HG02884 (cell line): ENCODE measurements at regions not wholly inside any gene's neighbourhood (a gene's known extent, or its start where the extent isn't known, plus 50 kb on each side); places are given as distances from the start of the nearest gene placed in this dataset.
"Not testable (repeated sequence)": the region's sequence is repeated elsewhere in the genome, so short reads cannot be mapped to it uniquely, and the experiment has no call there.

ENCODE experiments used
- ATAC-seq: cut with Tn5 transposase; IDR thresholded peaks from one replicate; pipeline ENCODE4 v1.9.1; 2021; ENCODE audit warnings: mild to moderate bottlenecking, moderate library complexity; ENCODE audit not compliant: unreplicated experiment

GRCh38 chr4:110837896-110838450 is 215.1 kb upstream of the PITX2 start:
- ATAC-seq = no peak

GRCh38 chr4:110840221-110840654 is 217.4 kb upstream of the PITX2 start:
- ATAC-seq = no peak

GRCh38 chr4:110848787-110849186 is 225.9 kb upstream of the PITX2 start:
- ATAC-seq = no peak

- no peak for ATAC-seq
These were observed 226.6 kb upstream of the PITX2 start for GRCh38 chr4:110849461-110849860.

- no peak for ATAC-seq
These were observed 227.9 kb upstream of the PITX2 start for GRCh38 chr4:110850461-110851442.

GRCh38 chr4:110851989-110852388 is 229.1 kb upstream of the PITX2 start:
- ATAC-seq = no peak

GRCh38 chr4:110852793-110853192 is 229.9 kb upstream of the PITX2 start:
- no peak for ATAC-seq

- ATAC-seq = no peak
These were observed 230.4 kb upstream of the PITX2 start for GRCh38 chr4:110853242-110853641.

- no peak for ATAC-seq
These were observed 231.3 kb upstream of the PITX2 start for GRCh38 chr4:110854021-110854678.

GRCh38 chr4:110860125-110860524 is 237.2 kb upstream of the PITX2 start:
- ATAC-seq = no peak

- ATAC-seq = no peak
These were observed 238.0 kb upstream of the PITX2 start for GRCh38 chr4:110860901-110861300.

GRCh38 chr4:110865611-110866259 is 242.9 kb upstream of the PITX2 start:
- ATAC-seq = no peak

GRCh38 chr4:110867251-110867960 is 244.5 kb upstream of the PITX2 start:
- peak; percentile 51 for ATAC-seq

- no peak for ATAC-seq
These were observed 245.3 kb upstream of the PITX2 start for GRCh38 chr4:110867981-110868720.

- no peak for ATAC-seq
These were observed 246.2 kb upstream of the PITX2 start for GRCh38 chr4:110869114-110869513.

- peak; percentile 84 for ATAC-seq
These were observed 247.1 kb upstream of the PITX2 start for GRCh38 chr4:110869862-110870572.

- ATAC-seq = not testable (repeated sequence)
These were observed 253.3 kb upstream of the PITX2 start for GRCh38 chr4:110876214-110876613.

GRCh38 chr4:110876866-110877265 is 254.0 kb upstream of the PITX2 start:
- ATAC-seq = no peak

GRCh38 chr4:110877778-110878370 is 255.0 kb upstream of the PITX2 start:
- no peak for ATAC-seq
